ENCODE measurements at regions not wholly inside any gene's neighbourhood (a gene's known extent, or its start where the extent isn't known, plus 50 kb on each side); places are given as distances from the start of the nearest gene placed in this dataset.

GRCh38 chr15:26433060-26433459 lies 339.8 kb downstream of the GABRB3 start:
- Mint-ChIP-seq H3K9me3 (peaks cover 21% of the 10 kb centered on the region), H3K4me1 (no peaks in the 10 kb centered on the region), H3K4me3 (no peak overlapping the region), H3K27ac (no peak overlapping the region), H3K36me3 (no peaks in the 10 kb centered on the region), H3K27me3 (no peaks in the 10 kb centered on the region)
- CTCF ChIA-PET = no interaction called here
- no peak for DNase-seq

GRCh38 chr15:26421065-26421464 lies 351.8 kb downstream of the GABRB3 start:
- Mint-ChIP-seq H3K9me3 (peaks cover 7% of the 10 kb centered on the region), H3K36me3 (no peaks in the 10 kb centered on the region), H3K27ac (no peak overlapping the region), H3K4me1 (no peaks in the 10 kb centered on the region), H3K4me3 (no peak overlapping the region), H3K27me3 (no peaks in the 10 kb centered on the region)
- DNase-seq = no peak
- CTCF ChIA-PET = no interaction called here

- no peak overlapping the region for H3K4me3 Mint-ChIP-seq
- DNase-seq = no peak
- peaks cover 7% of the 10 kb centered on the region for H3K9me3 Mint-ChIP-seq
- H3K4me1 Mint-ChIP-seq = no peaks in the 10 kb centered on the region
- CTCF ChIA-PET = no interaction called here
- no peaks in the 10 kb centered on the region for H3K27me3 Mint-ChIP-seq
- H3K27ac Mint-ChIP-seq = no peak overlapping the region
- no peaks in the 10 kb centered on the region for H3K36me3 Mint-ChIP-seq
These were observed 377.2 kb downstream of the GABRB3 start for GRCh38 chr15:26395624-26396023.

- CTCF ChIA-PET = no interaction called here
- H3K27me3 Mint-ChIP-seq = no peaks in the 10 kb centered on the region
- DNase-seq = no peak
- H3K36me3 Mint-ChIP-seq = no peaks in the 10 kb centered on the region
- peaks cover 9% of the 10 kb centered on the region for H3K9me3 Mint-ChIP-seq
- no peak overlapping the region for H3K27ac Mint-ChIP-seq
- H3K4me1 Mint-ChIP-seq = no peaks in the 10 kb centered on the region
- no peak overlapping the region for H3K4me3 Mint-ChIP-seq
These were observed 378.1 kb downstream of the GABRB3 start for GRCh38 chr15:26394801-26395200.

GRCh38 chr15:26392956-26393355 lies 379.9 kb downstream of the GABRB3 start:
- no peaks in the 10 kb centered on the region for H3K27me3 Mint-ChIP-seq
- H3K4me3 Mint-ChIP-seq = no peak overlapping the region
- H3K9me3 Mint-ChIP-seq = peaks cover 9% of the 10 kb centered on the region
- H3K4me1 Mint-ChIP-seq = no peaks in the 10 kb centered on the region
- H3K36me3 Mint-ChIP-seq = no peaks in the 10 kb centered on the region
- CTCF ChIA-PET = no interaction called here
- no peak overlapping the region for H3K27ac Mint-ChIP-seq
- DNase-seq = no peak

- Mint-ChIP-seq H3K27ac (no peak overlapping the region), H3K36me3 (no peaks in the 10 kb centered on the region), H3K4me1 (no peaks in the 10 kb centered on the region), H3K9me3 (peaks cover 9% of the 10 kb centered on the region), H3K27me3 (no peaks in the 10 kb centered on the region), H3K4me3 (no peak overlapping the region)
- no peak for DNase-seq
- CTCF ChIA-PET = no interaction called here
These were observed 381.2 kb downstream of the GABRB3 start for GRCh38 chr15:26391567-26392194.

GRCh38 chr15:26382444-26383072 lies 390.3 kb downstream of the GABRB3 start:
- H3K9me3 Mint-ChIP-seq = peaks cover 11% of the 10 kb centered on the region
- CTCF ChIA-PET = no interaction called here

GRCh38 chr15:26378304-26378703 lies 394.6 kb downstream of the GABRB3 start:
- Mint-ChIP-seq H3K4me3 (no peak overlapping the region), H3K9me3 (peaks cover 32% of the 10 kb centered on the region), H3K4me1 (no peaks in the 10 kb centered on the region), H3K27ac (no peak overlapping the region), H3K27me3 (no peaks in the 10 kb centered on the region), H3K36me3 (no peaks in the 10 kb centered on the region)
- CTCF ChIA-PET = no interaction called here
- DNase-seq = no peak

More at GRCh38 chr15:26382444-26383072, 390.3 kb downstream of the GABRB3 start:
- no peaks in the 10 kb centered on the region for H3K4me1 Mint-ChIP-seq
- no peaks in the 10 kb centered on the region for H3K27me3 Mint-ChIP-seq
- no peak overlapping the region for H3K4me3 Mint-ChIP-seq
- H3K27ac Mint-ChIP-seq = no peak overlapping the region
- H3K36me3 Mint-ChIP-seq = no peaks in the 10 kb centered on the region
- DNase-seq = no peak

GRCh38 chr15:26376243-26376642 lies 396.6 kb downstream of the GABRB3 start:
- Mint-ChIP-seq H3K27ac (no peak overlapping the region), H3K9me3 (peaks cover 34% of the 10 kb centered on the region), H3K36me3 (no peaks in the 10 kb centered on the region), H3K4me3 (no peak overlapping the region), H3K4me1 (no peaks in the 10 kb centered on the region), H3K27me3 (no peaks in the 10 kb centered on the region)
- no peak for DNase-seq
- CTCF ChIA-PET = no interaction called here

- no peak overlapping the region for H3K4me3 Mint-ChIP-seq
- H3K4me1 Mint-ChIP-seq = no peaks in the 10 kb centered on the region
- peaks cover 37% of the 10 kb centered on the region for H3K9me3 Mint-ChIP-seq
- no peak overlapping the region for H3K27ac Mint-ChIP-seq
- no peak for DNase-seq
- H3K36me3 Mint-ChIP-seq = no peaks in the 10 kb centered on the region
- CTCF ChIA-PET = no interaction called here
- H3K27me3 Mint-ChIP-seq = no peaks in the 10 kb centered on the region
These were observed 398.1 kb downstream of the GABRB3 start for GRCh38 chr15:26374806-26375205.

GRCh38 chr15:26372706-26373105 lies 400.2 kb downstream of the GABRB3 start:
- Mint-ChIP-seq H3K27ac (no peak overlapping the region), H3K4me1 (no peaks in the 10 kb centered on the region), H3K36me3 (no peaks in the 10 kb centered on the region), H3K9me3 (peaks cover 30% of the 10 kb centered on the region), H3K4me3 (no peak overlapping the region), H3K27me3 (no peaks in the 10 kb centered on the region)
- no peak for DNase-seq
- CTCF ChIA-PET = no interaction called here

GRCh38 chr15:26365077-26365476 lies 407.8 kb downstream of the GABRB3 start:
- Mint-ChIP-seq H3K27me3 (no peaks in the 10 kb centered on the region), H3K27ac (no peak overlapping the region), H3K9me3 (peaks cover 19% of the 10 kb centered on the region), H3K4me1 (no peaks in the 10 kb centered on the region), H3K4me3 (no peak overlapping the region), H3K36me3 (no peaks in the 10 kb centered on the region)
- CTCF ChIA-PET = no interaction called here
- DNase-seq = no peak

- no peak for DNase-seq
- H3K27me3 Mint-ChIP-seq = no peaks in the 10 kb centered on the region
- no peak overlapping the region for H3K27ac Mint-ChIP-seq
- CTCF ChIA-PET = no interaction called here
- H3K36me3 Mint-ChIP-seq = no peaks in the 10 kb centered on the region
- peaks cover 17% of the 10 kb centered on the region for H3K9me3 Mint-ChIP-seq
- H3K4me1 Mint-ChIP-seq = no peaks in the 10 kb centered on the region
- no peak overlapping the region for H3K4me3 Mint-ChIP-seq
These were observed 413.0 kb downstream of the GABRB3 start for GRCh38 chr15:26359855-26360254.

- Mint-ChIP-seq H3K36me3 (no peaks in the 10 kb centered on the region), H3K9me3 (peaks cover 14% of the 10 kb centered on the region), H3K27me3 (no peaks in the 10 kb centered on the region), H3K4me1 (no peaks in the 10 kb centered on the region), H3K4me3 (no peak overlapping the region), H3K27ac (no peak overlapping the region)
- no peak for DNase-seq
- CTCF ChIA-PET = no interaction called here
These were observed 414.2 kb downstream of the GABRB3 start for GRCh38 chr15:26358708-26359107.

GRCh38 chr15:26357653-26358052 lies 415.2 kb downstream of the GABRB3 start:
- Mint-ChIP-seq H3K4me1 (no peaks in the 10 kb centered on the region), H3K27me3 (no peaks in the 10 kb centered on the region), H3K27ac (no peak overlapping the region), H3K4me3 (no peak overlapping the region), H3K9me3 (peaks cover 9% of the 10 kb centered on the region), H3K36me3 (no peaks in the 10 kb centered on the region)
- CTCF ChIA-PET = no interaction called here
- DNase-seq = no peak
